K562 (cell line): ENCODE measurements at regions not wholly inside any gene's neighbourhood (a gene's known extent, or its start where the extent isn't known, plus 50 kb on each side); places are given as distances from the start of the nearest gene placed in this dataset.

Experiments
- ETV6 ChIP-seq, 3 experiments: fragments of 150-350 bp in 1 of 3; sonication (generic) in 1 of 3; formaldehyde crosslinking in 1 of 3; IDR thresholded peaks; 2 replicates each; pipeline versions ENCODE4 v1.6.1 to v1.8.0; 2014 to 2022; ENCODE audit warnings: borderline replicate concordance in 2 of 3, low read depth in 2 of 3, antibody characterized with exemption in 1 of 3, low read length in 1 of 3, mild to moderate bottlenecking in 1 of 3, missing genetic modification reagents in 1 of 3
- KLF13 ChIP-seq: fragments of 450-650 bp; IDR thresholded peaks from 2 replicates; pipeline ENCODE4 v1.6.1; 2016; ENCODE audit warnings: missing genetic modification characterization, low read depth, mild to moderate bottlenecking, missing compliant biosample characterization, moderate library complexity, borderline replicate concordance
- SMARCA4 ChIP-seq: fragments of 450-650 bp; IDR thresholded peaks from 2 replicates; pipeline ENCODE4 v1.6.1; 2016
- ZNF165 ChIP-seq: fragments of 250-450 bp; sonication (Bioruptor Pico); IDR thresholded peaks from 2 replicates; pipeline ENCODE4 v1.4.0; 2020; ENCODE audit warnings: borderline replicate concordance
- ZNF354B ChIP-seq: fragments of 250-450 bp; sonication (Bioruptor Pico); IDR thresholded peaks from 2 replicates; pipeline ENCODE4 v1.4.0; 2020
- ZNF707 ChIP-seq: fragments of 250-450 bp; sonication (Bioruptor Pico); conservative IDR thresholded peaks from 2 replicates; pipeline ENCODE4 v1.8.0; 2022; ENCODE audit warnings: inconsistent platforms, mild to moderate bottlenecking, moderate library complexity
- TF ChIP-seq, protein P1 (sequence below): fragments of 150-350 bp; IDR thresholded peaks from 2 replicates; pipeline ENCODE4 v1.6.1; 2014; ENCODE audit warnings: low read depth, mild to moderate bottlenecking, low read length, borderline replicate concordance
- TF ChIP-seq, protein P2 (sequence below): sonication (generic); formaldehyde crosslinking; IDR thresholded peaks from 2 replicates; pipeline ENCODE4 v1.8.1; 2023; ENCODE audit warnings: missing genetic modification reagents, mild to moderate bottlenecking, borderline replicate concordance

DNA sequence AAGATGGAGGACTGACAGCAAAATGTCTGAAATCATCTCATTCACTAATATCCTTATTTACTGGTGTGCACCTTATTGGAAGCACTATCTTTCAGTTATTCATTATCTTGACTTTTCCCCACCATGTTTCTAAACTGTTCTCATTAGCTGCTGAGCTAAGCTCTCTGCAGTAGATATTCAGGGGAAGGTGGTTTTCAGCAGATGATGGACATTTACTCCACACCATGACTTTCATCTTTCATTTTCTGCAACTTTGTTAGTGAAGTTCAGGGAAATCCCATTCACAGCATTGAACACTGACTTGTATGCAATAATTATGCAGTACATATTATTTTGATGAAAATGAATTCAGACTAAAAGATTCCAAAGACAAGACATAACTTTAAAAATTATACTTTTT, 373.6 kb upstream of the FLRT2 start (continued):
- TF ChIP-seq ETV6 (IDR thresholded peaks at IDR 0.05; ENCODE audit: borderline replicate concordance in 1 of 2, low read depth in 2 of 2, low read length in 1 of 2): no peak
- TF ChIP-seq ETV6 (CRISPR knock-in tag; IDR thresholded peaks at IDR 0.05; ENCODE audit: borderline replicate concordance): no peak
- TF ChIP-seq ZNF354B (CRISPR knock-in tag): no peak
- TF ChIP-seq, protein P1, sequence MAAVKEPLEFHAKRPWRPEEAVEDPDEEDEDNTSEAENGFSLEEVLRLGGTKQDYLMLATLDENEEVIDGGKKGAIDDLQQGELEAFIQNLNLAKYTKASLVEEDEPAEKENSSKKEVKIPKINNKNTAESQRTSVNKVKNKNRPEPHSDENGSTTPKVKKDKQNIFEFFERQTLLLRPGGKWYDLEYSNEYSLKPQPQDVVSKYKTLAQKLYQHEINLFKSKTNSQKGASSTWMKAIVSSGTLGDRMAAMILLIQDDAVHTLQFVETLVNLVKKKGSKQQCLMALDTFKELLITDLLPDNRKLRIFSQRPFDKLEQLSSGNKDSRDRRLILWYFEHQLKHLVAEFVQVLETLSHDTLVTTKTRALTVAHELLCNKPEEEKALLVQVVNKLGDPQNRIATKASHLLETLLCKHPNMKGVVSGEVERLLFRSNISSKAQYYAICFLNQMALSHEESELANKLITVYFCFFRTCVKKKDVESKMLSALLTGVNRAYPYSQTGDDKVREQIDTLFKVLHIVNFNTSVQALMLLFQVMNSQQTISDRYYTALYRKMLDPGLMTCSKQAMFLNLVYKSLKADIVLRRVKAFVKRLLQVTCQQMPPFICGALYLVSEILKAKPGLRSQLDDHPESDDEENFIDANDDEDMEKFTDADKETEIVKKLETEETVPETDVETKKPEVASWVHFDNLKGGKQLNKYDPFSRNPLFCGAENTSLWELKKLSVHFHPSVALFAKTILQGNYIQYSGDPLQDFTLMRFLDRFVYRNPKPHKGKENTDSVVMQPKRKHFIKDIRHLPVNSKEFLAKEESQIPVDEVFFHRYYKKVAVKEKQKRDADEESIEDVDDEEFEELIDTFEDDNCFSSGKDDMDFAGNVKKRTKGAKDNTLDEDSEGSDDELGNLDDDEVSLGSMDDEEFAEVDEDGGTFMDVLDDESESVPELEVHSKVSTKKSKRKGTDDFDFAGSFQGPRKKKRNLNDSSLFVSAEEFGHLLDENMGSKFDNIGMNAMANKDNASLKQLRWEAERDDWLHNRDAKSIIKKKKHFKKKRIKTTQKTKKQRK: no peak
- no peak for TF ChIP-seq SMARCA4
- TF ChIP-seq, protein P2, sequence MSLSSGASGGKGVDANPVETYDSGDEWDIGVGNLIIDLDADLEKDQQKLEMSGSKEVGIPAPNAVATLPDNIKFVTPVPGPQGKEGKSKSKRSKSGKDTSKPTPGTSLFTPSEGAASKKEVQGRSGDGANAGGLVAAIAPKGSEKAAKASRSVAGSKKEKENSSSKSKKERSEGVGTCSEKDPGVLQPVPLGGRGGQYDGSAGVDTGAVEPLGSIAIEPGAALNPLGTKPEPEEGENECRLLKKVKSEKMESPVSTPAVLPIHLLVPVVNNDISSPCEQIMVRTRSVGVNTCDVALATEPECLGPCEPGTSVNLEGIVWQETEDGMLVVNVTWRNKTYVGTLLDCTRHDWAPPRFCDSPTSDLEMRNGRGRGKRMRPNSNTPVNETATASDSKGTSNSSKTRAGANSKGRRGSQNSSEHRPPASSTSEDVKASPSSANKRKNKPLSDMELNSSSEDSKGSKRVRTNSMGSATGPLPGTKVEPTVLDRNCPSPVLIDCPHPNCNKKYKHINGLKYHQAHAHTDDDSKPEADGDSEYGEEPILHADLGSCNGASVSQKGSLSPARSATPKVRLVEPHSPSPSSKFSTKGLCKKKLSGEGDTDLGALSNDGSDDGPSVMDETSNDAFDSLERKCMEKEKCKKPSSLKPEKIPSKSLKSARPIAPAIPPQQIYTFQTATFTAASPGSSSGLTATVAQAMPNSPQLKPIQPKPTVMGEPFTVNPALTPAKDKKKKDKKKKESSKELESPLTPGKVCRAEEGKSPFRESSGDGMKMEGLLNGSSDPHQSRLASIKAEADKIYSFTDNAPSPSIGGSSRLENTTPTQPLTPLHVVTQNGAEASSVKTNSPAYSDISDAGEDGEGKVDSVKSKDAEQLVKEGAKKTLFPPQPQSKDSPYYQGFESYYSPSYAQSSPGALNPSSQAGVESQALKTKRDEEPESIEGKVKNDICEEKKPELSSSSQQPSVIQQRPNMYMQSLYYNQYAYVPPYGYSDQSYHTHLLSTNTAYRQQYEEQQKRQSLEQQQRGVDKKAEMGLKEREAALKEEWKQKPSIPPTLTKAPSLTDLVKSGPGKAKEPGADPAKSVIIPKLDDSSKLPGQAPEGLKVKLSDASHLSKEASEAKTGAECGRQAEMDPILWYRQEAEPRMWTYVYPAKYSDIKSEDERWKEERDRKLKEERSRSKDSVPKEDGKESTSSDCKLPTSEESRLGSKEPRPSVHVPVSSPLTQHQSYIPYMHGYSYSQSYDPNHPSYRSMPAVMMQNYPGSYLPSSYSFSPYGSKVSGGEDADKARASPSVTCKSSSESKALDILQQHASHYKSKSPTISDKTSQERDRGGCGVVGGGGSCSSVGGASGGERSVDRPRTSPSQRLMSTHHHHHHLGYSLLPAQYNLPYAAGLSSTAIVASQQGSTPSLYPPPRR (CRISPR knock-in tag): no peak
- TF ChIP-seq ZNF707 (CRISPR knock-in tag): no peak
- TF ChIP-seq ZNF165 (CRISPR knock-in tag): no peak
- no peak for TF ChIP-seq KLF13
